GM21737 (cell line): ENCODE measurements at regions not wholly inside any gene's neighbourhood (a gene's known extent, or its start where the extent isn't known, plus 50 kb on each side); places are given as distances from the start of the nearest gene placed in this dataset.
"Not testable (repeated sequence)": the region's sequence is repeated elsewhere in the genome, so short reads cannot be mapped to it uniquely, and the experiment has no call there.

ENCODE experiments used
- ATAC-seq: cut with Tn5 transposase; IDR thresholded peaks from one replicate; pipeline ENCODE4 v1.9.1; 2021; ENCODE audit warnings: mild to moderate bottlenecking, moderate library complexity; ENCODE audit not compliant: unreplicated experiment

- ATAC-seq, result no peak
Measured at GRCh38 chr16:65283181-65283651, 161.4 kb upstream of the CDH11 start.

- ATAC-seq, result no peak
Measured at GRCh38 chr16:65281586-65281985, 159.7 kb upstream of the CDH11 start.

GRCh38 chr16:65280845-65281512 lies 159.1 kb upstream of the CDH11 start:
- ATAC-seq, result no peak

GRCh38 chr16:65279576-65279975 lies 157.7 kb upstream of the CDH11 start:
- ATAC-seq, result no peak

GRCh38 chr16:65278874-65279273 lies 157.0 kb upstream of the CDH11 start:
- no peak for ATAC-seq

GRCh38 chr16:65274566-65274965 lies 152.7 kb upstream of the CDH11 start:
- ATAC-seq, result no peak

- ATAC-seq, result no peak
Measured at GRCh38 chr16:65272699-65273414, 151.0 kb upstream of the CDH11 start.

- no peak for ATAC-seq
Measured at GRCh38 chr16:65271996-65272395, 150.1 kb upstream of the CDH11 start.

- no peak for ATAC-seq
Measured at GRCh38 chr16:65268331-65268730, 146.5 kb upstream of the CDH11 start.

GRCh38 chr16:65263896-65264295 lies 142.0 kb upstream of the CDH11 start:
- no peak for ATAC-seq

- no peak for ATAC-seq
Measured at GRCh38 chr16:65260746-65261145, 138.9 kb upstream of the CDH11 start.

GRCh38 chr16:65254144-65254543 lies 132.3 kb upstream of the CDH11 start:
- ATAC-seq, result no peak

GRCh38 chr16:65249768-65250167 lies 127.9 kb upstream of the CDH11 start:
- no peak for ATAC-seq

GRCh38 chr16:65244787-65245186 lies 122.9 kb upstream of the CDH11 start:
- ATAC-seq, result no peak

GRCh38 chr16:65235339-65236177 lies 113.7 kb upstream of the CDH11 start:
- no peak for ATAC-seq

GRCh38 chr16:65234721-65235320 lies 113.0 kb upstream of the CDH11 start:
- ATAC-seq, result not testable (repeated sequence)

- ATAC-seq, result no peak
Measured at GRCh38 chr16:65229191-65229662, 107.4 kb upstream of the CDH11 start.

GRCh38 chr16:65227150-65227835 lies 105.4 kb upstream of the CDH11 start:
- no peak for ATAC-seq

GRCh38 chr16:65226077-65226476 lies 104.2 kb upstream of the CDH11 start:
- no peak for ATAC-seq

- no peak for ATAC-seq
Measured at GRCh38 chr16:65225488-65225887, 103.6 kb upstream of the CDH11 start.
